GM21390 (cell line): ENCODE measurements at regions not wholly inside any gene's neighbourhood (a gene's known extent, or its start where the extent isn't known, plus 50 kb on each side); places are given as distances from the start of the nearest gene placed in this dataset.

Experiments
- ATAC-seq: cut with Tn5 transposase; IDR thresholded peaks from one replicate; pipeline ENCODE4 v1.9.1; 2021; ENCODE audit not compliant: unreplicated experiment

DNA sequence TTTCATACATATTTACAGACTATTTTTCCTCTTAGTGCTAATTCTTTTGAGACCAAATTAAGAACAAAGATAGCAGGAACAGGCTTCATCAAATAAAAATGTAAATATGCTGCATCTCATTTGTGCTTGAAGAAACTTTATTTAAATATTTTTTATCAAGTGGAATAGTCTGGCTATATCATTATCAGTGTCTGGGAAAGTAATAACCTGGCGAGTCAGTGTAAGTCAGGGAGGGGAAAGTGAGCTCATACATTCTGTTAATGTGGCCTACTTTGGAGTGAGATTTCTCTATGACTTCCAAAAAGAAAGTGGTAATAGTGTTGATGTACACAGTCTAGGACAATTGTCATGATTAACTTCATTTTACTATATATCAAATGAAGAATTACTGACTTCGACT lies 1045.1 kb downstream of the ADGRL2 start:
- ATAC-seq, result no peak

DNA sequence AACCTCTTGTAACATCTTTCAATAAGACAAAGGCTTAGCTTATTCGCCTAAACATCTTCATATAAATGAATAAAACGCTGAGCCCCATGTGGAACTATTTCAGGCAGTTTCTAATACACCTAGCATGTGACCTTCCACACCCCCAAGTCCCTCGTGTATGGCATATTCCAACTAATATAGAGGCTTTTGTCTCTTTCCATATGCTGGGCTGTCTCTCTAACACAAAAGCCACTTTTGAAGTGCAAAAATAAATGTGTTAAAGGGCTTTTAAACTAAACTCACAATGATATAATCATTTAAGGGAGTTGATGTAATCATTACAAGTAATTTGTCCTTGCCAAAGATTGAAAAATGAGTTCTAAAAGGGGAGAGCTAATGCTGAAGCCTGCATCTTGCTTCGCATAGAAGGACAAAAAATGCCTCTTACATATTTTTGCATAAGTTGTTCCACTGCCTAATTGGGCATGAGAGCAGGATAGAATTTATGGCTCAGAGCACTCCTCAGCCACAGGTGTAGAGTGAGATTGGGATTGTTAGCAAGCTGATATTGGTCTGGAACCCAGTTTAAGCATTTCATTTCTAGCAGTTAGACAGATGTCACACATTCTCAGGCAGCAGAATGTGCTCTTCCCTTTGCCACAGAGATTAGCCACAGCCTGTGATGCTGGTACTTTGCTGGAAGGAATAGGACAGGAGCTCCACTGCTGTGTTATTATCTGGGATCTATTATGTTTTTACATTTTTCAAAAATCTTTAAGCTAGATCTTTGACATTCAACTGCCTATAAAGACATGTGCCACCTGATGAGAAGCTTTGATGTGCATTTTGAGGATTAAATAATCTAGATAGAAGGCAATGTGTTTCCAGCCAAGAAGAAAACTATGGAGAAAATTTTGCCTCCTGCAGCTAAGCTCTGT lies 1044.4 kb downstream of the ADGRL2 start:
- no peak for ATAC-seq

DNA sequence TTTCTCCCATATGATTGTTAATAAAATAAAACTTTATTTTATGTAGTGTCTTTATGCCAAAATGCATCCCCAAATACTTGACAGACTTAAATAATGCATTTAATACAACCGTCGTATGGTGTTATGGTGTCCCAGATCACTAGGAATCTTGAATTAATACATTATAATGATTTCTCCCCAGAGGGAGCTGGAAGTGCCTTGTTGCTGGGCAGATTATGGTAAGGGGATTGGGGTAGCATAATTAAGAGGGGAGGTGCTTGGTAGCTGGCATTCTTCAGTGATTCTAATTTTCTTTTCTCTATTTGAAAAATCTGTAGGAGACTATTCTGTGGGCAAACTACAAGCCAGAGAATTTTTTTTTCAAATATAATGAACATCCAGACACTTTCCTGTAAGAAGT lies 1043.7 kb downstream of the ADGRL2 start:
- no peak for ATAC-seq

DNA sequence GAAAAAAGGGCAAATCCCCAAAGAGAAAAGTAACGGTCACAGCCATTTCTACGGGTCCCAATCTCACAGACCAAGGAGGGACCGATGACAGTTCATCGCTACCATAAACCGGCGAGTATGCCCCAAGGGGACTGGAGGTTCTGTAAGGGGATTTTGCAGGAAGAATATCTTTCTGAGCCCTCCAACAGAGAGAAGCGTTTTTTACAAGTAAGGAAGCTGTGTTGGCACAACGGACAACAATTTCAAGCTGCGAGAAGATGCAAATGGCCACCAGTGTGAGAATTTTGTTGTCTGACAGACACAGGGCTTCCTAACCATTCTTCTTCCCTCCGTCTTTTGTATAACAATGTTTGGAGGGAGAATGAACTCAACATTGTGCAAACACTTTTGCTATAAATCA lies 1043.1 kb downstream of the ADGRL2 start:
- ATAC-seq, result no peak

DNA sequence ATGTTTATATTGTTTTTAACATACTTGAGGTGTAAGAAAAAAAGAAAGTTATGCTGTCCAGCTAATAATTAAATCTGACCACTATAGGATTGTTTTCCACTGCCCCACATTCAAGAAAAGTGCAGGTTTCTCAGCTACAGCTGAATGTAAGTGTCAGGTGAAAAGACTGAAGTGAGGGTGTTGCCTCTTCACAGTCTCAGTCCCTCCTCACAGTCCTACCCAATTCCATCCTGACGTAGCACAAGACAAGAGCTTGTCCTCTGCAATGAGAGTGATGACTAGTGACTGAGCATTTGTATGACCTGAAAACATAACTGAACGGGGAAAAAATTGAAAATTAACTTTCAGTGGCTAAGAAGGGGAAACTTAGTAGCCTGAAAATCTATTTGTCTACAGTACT lies 1039.5 kb downstream of the ADGRL2 start:
- no peak for ATAC-seq

DNA sequence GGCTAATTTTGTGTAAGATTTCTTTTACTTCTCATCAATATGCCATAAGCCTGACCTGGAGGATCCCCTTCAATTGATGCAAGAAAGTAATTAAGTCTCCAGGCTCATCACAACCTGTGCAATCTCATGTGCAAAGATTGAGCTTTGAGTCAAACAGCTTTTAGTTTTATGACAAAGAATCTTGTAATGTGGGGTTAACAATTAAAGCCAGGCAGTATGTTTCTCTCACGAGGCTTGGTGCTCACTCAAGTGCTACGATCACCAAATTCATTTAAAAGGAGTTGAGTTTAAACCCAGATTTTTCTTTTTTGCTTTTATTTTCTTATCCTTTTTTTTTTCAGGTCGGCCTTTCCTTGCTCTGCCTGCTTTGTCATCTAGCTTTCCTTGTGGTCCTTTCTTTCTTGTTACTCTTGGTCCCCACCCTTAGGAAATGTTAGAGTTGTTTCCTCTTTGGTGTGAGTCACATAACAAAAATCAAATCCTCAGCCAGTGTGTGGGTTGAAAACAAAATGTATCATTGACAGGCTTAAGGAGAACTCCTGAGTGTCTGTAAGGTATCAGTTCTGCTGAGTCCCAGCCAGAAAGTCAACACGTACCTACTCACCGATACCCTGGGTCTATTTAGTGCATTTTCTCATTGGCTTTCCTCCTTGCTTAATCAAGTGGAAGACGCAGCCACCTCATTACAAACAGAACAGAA lies 1037.2 kb downstream of the ADGRL2 start:
- ATAC-seq, result no peak

DNA sequence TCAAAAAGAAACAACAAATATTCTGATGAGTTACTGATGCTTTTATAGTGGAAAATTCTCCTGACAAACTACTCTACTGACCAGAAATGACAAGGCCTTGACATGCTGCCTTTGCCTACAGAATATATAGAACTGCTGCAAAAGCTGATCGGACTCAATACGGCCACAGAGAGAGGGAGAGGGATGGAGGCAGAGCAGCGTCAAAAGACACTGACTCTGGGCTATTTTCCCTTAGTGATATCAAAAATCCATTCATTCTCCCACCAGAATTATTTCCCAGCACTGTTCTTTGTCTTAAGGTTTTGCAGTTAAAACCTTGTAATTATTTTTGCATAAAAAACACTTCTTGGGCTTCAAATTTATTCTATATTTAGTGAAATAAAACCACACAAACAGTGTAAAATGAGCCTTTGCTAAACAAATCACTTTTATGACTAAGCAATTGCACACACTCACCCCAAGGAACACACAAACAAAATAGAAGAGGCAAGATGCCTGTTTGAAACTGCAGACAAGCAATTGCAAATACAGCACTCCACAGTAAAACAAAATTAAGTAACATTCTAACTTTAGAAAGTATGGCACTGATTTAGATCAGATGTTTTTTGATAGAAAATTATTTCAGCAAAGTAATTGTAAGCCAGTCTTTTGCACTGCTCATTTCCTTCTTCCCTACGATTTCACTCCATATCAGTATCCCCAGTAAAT lies 1036.4 kb downstream of the ADGRL2 start:
- no peak for ATAC-seq

DNA sequence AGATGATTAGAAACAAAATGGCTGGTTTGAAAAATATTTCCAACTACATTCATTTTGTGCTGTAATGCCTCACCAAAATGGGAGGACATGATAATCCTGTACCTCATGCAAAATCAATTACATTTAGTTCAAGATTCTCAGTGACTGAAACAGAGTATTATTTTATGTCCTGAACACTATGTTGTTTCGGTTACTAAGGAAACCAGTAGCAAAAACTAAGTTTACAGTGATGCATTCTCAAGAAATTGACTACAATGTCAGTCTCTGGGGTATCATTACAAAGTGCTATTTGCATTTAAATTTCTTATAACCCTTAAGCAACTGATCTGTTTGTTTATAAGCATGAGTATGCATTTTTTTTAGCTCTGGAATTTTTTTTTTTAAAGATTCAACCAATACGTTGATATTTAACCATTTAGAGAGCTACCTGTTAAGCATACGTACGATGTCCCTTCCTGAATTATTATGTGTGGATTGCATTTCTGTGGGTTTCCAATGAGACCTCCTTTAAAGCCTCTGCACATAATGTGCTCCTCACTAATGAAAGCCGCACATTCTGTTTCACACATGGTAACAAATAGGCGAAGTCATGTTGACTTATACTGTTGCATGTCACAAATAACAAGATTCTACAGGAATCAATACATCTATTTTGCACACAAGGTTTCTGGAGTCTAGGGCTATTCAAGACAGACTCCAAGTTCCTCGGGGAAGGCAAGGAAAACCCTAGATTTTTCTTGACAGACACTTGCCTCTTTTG lies 1035.7 kb downstream of the ADGRL2 start:
- ATAC-seq, result no peak

DNA sequence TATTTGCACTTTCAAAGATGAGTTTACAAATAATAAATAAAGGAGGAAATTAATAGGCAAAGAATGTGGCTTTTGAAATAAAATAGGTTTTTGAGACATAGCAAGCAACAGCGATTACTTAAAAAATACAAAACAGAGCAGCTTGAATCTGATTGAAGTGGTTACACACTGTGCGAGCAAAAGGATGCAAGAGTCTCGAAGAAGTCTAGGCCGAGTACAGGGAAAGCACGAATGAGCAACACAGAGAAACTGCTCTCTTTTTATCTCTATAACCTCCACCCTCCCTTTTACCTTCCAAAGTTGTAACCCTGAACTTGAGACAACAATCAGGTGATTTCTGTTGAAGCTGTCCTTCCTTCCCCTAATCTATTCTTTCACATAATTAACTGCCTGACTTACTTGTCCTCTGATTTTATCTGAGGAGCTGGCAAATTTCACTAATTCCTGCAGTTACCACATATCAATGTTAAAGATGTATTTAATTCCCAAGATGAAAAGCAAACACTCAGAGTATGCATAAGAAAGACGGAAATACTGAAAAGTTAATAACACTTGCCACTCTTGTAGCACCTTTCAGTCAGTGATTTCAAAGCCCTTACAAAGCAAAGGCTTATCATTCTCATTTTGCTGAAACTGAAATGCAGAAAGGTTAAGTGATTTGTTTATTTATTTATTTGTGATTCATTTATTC lies 1030.1 kb downstream of the ADGRL2 start:
- ATAC-seq, result no peak

DNA sequence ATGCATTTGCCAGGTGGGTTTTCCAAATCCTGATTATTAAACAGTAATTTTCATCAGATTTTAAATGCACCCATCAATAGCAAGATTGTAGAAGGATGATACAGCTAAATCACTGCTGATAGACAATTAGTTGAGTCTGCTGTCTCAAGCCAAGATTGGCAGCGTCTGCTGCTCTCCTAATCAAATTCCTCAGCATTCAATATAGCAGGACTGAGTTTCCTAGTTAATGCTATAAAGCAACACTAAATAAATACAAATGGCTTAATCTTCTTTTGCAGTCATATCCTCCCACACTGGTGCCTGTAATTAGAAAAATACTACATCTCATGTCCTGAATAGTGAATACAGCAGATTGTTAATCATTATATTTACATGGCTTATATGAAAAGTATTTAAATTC lies 1028.8 kb downstream of the ADGRL2 start:
- no peak for ATAC-seq

DNA sequence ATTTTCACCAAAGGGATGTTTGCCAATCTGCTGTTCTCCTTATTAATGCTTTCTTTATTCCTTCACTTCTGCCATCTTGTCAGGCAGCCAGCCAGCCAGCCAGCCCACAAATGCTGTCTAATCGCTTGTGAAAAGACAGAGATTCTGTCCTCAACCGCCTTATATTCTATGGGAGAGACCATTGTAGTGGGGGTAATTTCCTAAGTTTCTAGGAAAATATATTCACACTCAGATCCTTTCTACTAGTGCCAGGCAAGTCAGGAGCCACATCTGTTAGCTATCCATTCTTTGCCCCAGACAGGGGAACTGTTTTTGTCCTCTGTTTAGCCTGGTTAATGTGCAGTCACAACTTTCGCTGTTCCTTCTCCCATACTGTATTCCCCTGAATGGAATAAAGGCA lies 1023.1 kb downstream of the ADGRL2 start:
- no peak for ATAC-seq

DNA sequence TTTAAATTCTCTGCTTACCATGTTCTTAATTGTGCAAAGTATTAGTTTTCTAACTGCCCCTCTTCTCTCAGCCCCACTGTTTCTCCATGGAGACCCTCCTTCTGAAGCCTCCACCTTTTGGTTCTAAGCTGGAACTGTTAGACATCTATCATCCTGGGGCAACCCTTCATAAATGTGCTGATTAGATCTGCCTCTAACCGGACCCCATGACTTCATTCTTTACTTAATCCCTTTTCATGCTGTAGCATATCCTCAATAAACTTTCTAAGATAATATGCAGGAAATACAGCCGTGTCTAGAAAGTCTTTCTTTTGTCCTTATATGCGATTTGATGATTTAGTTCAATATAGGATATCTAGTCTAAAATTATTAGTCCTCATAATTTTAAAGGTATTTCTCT lies 1020.1 kb downstream of the ADGRL2 start:
- no peak for ATAC-seq

DNA sequence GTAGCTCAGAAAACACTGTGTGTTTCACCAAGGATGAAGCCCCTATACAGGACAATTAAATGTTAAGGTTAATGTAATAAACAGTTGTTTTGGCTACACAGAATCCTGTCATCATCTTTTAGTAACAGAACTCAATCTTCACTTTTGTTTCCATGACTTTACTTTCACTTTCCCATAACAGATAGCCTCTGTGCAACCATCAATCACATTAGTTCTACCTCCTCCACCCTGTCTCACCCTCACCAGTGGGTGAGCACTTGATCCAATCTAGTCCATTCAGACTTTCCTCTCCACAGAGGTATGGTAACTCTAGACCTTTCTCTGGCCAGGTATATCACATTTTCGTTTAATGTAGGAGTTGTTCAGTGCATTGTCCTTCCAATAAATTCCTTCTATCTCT lies 1018.5 kb downstream of the ADGRL2 start:
- peak; percentile 76 for ATAC-seq

DNA sequence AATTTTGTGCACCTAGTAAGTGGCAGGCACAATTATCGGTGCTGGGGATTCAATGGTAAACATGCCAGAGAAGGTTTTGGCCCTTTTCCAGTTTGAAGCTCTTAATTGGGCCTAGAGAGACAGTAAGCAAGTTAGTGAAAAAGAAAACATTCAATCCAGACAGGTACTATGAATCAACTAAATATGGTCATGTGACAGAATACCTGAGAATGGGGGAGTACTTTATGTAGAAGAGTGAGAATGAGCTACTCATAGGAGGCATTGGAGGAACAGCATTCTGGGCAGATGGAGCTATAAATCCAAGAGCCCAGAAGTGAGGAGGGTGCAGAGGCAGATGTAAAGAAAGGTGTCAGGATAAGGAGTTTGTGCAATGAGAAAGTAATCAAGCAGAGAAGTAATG lies 1017.9 kb downstream of the ADGRL2 start:
- no peak for ATAC-seq

DNA sequence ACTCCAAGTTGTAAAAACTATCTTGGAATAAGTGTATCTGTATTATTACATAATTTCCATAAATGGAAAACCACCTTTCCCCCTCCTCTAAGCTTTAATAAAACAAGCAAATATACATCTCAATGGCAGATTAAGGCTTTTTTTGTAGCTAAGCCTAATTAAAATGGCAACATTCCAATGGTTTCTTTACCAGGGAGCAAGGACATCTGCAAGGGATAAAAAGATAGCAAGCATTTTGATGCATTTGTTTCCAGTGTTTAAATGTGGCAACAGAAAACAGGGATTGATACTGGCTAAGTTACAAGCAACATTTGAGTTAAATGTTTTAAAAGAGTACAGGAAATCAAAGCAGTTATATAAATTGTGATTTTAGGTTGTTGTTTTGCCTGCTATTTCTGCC lies 1012.7 kb downstream of the ADGRL2 start:
- no peak for ATAC-seq

DNA sequence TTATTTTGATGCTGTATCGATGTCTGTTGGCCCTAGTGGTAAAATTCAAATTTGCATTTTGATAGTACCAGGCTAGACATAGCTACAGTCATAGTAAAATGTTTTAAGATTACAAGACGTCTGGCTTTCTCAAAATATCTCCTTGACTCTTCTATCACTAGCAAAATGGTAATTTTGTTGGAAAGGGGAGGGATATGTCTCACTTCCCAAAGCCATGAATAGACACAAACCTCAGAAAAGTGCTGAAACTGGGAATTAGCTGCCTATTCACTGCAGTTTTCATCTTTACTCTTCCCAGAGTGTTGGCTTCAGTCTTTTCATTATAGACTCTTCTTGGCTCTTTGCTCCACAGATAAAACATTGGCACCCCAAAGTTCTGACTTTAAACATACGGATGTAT lies 1009.9 kb downstream of the ADGRL2 start:
- no peak for ATAC-seq

DNA sequence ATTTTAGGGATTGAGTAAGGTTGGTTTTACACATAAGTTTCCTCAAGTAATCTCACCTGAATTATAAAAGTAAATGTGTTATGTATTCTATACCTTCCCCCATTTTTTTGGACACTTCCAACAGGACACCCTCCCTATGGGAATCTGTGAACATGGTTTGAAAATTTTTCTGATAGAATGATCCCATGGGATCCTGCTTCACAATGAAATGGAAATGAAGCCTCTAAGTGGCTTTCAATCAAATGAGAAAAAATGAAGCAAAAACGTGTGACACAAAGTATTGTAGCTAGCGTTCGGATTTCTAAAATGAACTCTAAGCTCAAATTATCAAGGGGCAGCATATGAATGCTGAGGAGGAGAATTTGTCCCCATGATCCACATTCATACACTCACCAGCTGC lies 1006.8 kb downstream of the ADGRL2 start:
- ATAC-seq, result no peak

DNA sequence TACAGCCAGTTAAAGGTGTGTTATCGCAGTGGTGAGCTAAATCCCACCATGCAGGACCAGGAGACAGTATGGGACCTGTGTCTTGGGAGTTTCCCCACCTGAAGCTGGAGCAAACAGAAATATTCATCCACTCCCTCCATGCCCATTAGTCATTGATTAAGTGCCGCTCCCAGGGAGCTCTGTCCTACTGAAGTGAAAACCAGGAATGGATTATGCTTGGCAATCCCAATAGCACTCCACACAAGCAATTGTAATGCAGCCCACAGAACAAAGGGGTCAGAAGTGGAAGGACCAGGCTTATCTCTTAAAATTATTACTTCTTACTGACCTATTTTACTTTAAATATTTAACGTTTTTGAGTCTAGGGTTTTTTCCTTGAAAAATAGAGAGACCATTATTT lies 1005.4 kb downstream of the ADGRL2 start:
- no peak for ATAC-seq

DNA sequence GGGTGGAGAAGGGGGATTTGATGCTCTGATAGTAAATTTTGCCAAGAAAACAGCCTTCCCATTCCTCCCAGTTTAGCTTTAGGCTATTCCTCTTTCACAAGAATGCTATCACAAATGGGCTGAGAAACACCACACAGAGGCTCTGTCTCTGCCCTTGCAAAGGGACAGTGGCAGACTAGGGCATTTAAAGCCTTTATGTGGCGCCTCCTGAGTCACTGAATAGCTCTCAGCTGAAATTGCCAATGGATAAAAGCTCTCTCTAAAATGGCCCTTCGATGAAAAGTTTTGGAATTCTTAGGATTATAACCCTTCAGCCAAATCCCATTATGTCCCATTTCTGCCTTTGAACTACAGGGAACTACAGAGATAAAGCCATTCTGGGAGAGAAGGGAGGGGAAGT lies 1000.4 kb downstream of the ADGRL2 start:
- ATAC-seq, result no peak

DNA sequence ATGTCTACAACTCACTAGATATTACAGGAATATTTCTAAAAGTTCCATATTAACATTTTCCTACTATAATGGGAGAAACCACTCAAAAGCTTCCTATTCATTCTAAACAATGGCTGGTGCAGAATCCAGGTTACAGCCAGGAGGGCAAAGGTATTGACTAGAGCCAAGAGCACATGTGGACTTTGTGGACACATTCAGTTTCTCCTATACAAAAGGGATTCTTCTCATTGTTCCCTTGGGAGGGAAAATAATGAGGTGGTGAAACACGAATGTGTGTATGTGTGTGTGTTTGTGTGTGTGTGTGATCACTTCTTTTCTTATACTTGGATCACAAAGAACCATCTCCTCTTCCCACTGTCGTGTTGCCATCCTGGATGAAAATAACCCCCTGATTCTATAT lies 1000.0 kb downstream of the ADGRL2 start:
- no peak for ATAC-seq

DNA sequence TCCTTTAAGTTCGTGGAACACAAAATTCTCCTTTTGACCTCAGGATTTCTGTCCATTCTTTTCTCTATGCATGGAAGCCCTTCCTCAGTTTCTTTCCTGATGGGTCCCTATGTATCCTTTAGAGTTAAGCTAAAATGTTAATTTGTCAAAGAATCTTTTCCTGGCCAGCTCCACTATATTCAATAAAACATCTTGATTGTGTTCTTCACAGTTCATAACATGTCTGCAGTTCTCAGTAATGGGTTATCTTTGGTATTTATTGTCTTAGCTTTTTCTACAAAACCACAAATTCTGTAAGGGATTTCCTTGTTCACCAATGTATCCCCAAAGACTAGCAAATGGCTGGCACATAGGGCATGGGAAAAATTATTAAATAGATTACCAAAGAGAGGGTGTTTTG lies 998.5 kb downstream of the ADGRL2 start:
- ATAC-seq, result no peak
